ENCODE measurements at regions not wholly inside any gene's neighbourhood (a gene's known extent, or its start where the extent isn't known, plus 50 kb on each side); places are given as distances from the start of the nearest gene placed in this dataset.
"Not testable (repeated sequence)": the region's sequence is repeated elsewhere in the genome, so short reads cannot be mapped to it uniquely, and the experiment has no call there.

GRCh38 chr7:76681810-76682209 is 54.7 kb upstream of the POMZP3 start:
- H3K36me3 ChIP-seq; ATAC-seq; DNase-seq; H3K27me3 ChIP-seq; FAIRE-seq; intact Hi-C loops (cut with DNase I); H3K27ac ChIP-seq; H3K4me3 ChIP-seq; H3K4me1 ChIP-seq; H3K9me3 ChIP-seq: not testable (repeated sequence)
- 15 to 20% methylated on average over 2 of the region's 2 CpGs for WGBS, 2 donors

- DNase-seq; H3K9me3 ChIP-seq; H3K27ac ChIP-seq; FAIRE-seq; H3K4me1 ChIP-seq; H3K36me3 ChIP-seq; intact Hi-C loops (cut with DNase I); H3K4me3 ChIP-seq; H3K27me3 ChIP-seq: not testable (repeated sequence)
- 13 to 22% methylated on average over 2 of the region's 2 CpGs for WGBS, 2 donors
- peak in 3 of 4 donors; percentile 44 to 90 (median 85) for ATAC-seq
These were observed 52.1 kb upstream of the POMZP3 start for GRCh38 chr7:76679174-76679573.

- intact Hi-C loops (cut with DNase I); H3K4me3 ChIP-seq; H3K27ac ChIP-seq; FAIRE-seq; H3K27me3 ChIP-seq; H3K4me1 ChIP-seq; H3K9me3 ChIP-seq; ATAC-seq; H3K36me3 ChIP-seq; DNase-seq: not testable (repeated sequence)
- 63 to 71% methylated on average over 3 to 4 of the region's 4 CpGs for WGBS, 2 donors
These were observed 51.4 kb upstream of the POMZP3 start for GRCh38 chr7:76678500-76678899.

GRCh38 chr7:76676890-76677289 is 49.8 kb upstream of the POMZP3 start:
- H3K27ac ChIP-seq; H3K9me3 ChIP-seq; H3K36me3 ChIP-seq; H3K27me3 ChIP-seq; DNase-seq; ATAC-seq; intact Hi-C loops (cut with DNase I); H3K4me1 ChIP-seq; FAIRE-seq; H3K4me3 ChIP-seq: not testable (repeated sequence)
- 90 to 98% methylated on average over 1 of the region's 1 CpG for WGBS, 2 donors

Measured in pancreas (tissue), 10 donors.